ENCODE measurements at regions not wholly inside any gene's neighbourhood (a gene's known extent, or its start where the extent isn't known, plus 50 kb on each side); places are given as distances from the start of the nearest gene placed in this dataset.

GRCh38 chr12:42794806-42795205 is 205.3 kb upstream of the PRICKLE1 start:
- TF ChIP-seq CTCF (IDR thresholded peaks at IDR 0.05; ENCODE audit: extremely low read depth in 1 of 2, insufficient read depth in 1 of 2, low read depth in 1 of 2, low read length in 2 of 2) (no peak), POLR2AphosphoS5 (IDR thresholded peaks at IDR 0.05; ENCODE audit: insufficient read depth, low read depth, low read length) (no peak), MAX (IDR thresholded peaks at IDR 0.05; ENCODE audit: insufficient read depth, insufficient read length) (no peak), JUN (IDR thresholded peaks at IDR 0.05; ENCODE audit: borderline replicate concordance, insufficient read depth, insufficient read length, low read depth) (no peak), POLR2A (IDR thresholded peaks at IDR 0.05; ENCODE audit: low read depth, low read length) (no peak)

Measured in endothelial cell of umbilical vein (primary cell).